HG02970 (cell line): ENCODE measurements at regions not wholly inside any gene's neighbourhood (a gene's known extent, or its start where the extent isn't known, plus 50 kb on each side); places are given as distances from the start of the nearest gene placed in this dataset.
"Not testable (repeated sequence)": the region's sequence is repeated elsewhere in the genome, so short reads cannot be mapped to it uniquely, and the experiment has no call there.

Source experiments
- ATAC-seq: cut with Tn5 transposase; IDR thresholded peaks from one replicate; pipeline ENCODE4 v1.9.1; 2021; ENCODE audit warnings: mild to moderate bottlenecking, moderate library complexity, moderate number of reproducible peaks; ENCODE audit not compliant: unreplicated experiment, low FRiP score

DNA sequence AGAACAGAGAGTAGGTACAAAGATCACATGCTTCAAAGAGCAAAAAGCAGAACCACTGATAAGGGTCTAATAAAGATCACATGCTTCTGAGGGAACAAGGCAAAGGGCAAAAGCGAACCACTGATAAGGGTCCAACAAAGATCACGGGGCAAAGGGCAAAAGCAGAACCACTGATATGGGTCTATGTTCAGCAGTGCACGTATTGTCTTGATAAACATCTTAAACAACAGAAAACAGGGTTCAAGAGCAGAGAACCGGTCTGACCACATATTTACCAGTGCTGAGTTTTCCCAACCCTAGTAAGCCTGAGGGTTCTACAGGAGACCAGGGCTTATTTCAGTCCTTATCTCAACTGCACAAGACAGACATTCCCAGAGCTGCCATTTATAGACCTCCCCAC, 362.7 kb upstream of the ATXN7L3B start:
- not testable (repeated sequence) for ATAC-seq

DNA sequence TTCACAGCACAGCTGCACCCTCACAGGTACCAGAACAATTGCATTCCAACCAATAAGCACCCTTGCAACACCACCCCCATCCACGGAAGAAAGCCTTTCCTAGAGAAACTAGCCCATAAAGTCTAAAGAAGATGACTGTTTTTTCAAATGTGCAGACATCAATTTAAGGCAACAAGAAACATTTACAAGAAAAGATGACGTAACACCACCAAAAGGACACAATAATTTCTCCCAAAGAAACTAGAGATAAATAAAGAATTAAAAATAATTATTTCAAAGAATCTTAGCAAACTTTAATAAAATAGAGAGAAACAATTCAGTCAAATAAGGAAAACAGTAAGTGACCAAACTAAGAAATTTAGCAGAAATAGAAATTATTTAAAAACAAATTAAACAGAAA, 352.3 kb upstream of the ATXN7L3B start:
- ATAC-seq, result no peak

DNA sequence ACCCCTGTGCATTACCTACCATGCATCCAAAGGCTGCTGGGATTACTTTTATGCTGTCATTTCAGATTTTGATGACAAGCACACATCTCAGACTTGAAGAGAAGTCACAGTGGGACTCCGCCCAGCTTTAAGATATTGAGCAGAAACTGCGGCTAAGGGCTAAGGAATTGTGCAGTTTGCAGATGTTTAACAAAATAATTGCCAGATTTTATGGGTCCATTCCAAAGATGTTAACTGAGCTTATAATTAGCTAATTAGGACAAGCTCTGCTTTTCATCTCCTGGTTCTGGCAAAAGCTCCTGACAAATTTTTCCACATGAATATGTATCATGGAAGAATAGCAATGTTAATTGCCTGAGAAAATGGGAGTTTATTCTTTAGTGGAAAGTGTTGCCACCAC, 344.4 kb upstream of the ATXN7L3B start:
- ATAC-seq, result no peak

DNA sequence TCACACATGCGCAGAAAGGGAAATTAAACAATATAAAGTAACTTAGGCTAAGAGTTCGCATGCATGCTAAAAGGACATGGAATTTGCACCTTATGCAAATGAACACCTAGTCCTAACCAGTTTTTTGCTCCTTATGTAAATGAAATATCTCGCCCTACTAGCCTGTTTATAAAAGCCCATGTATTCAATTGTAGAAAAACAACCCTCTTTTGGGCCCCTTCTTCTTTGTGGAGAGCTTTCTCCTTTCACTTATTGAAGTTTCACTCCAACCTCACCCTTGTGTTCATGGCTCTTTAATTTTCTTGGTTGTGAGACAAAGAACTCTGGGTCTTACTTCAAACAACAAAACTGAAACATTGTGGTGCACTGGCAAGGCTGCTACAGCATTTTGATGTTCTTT, 333.4 kb upstream of the ATXN7L3B start:
- ATAC-seq, result no peak

DNA sequence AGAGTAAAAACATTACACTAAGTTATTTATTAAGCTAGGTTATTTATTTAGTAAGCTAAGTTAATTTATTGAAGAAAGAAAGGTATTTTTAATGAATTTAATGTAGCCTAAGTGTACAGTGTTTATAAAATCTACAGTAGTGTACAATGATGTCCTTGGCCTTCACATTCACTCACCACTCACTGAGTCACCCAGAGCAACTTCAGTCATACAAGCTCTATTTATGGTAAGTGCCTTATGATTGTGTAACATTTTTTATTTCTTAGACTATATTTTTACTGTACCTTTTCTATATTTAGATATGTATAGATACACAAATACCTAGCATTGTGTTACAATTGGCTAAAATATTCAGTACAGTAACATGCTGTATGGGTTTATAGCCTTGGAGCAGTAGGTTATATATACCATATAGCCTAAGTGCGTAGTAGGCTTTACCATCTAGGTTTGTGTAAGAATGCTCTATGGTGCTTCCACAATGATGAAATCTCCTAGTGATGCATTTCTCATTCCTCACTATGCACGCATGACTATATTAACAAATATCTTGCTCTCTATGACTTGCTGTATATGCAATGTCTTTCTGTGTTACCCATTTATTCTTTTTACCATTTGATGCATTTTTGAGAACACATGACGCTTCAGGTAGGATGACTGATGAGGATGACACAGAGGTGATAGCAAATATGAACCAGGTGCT, 309.6 kb upstream of the ATXN7L3B start:
- no peak for ATAC-seq

DNA sequence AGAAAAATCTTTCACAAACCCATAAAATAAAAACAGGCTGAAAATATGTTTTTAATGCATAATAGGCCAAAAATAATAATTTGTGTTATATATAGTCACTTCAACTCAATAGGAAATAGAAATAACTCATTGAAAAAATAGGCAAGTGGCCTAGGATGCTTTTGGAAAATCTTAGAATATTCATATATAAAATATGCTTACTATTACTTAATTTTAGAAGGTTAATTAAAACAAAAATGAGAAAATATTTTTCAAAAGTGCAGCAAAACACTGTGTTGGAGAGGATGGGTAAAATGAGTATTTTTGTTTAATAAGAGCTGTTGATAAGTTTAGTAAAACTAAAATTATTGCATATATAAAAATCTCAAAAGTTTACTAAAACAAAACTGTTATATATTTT, 308.0 kb upstream of the ATXN7L3B start:
- no peak for ATAC-seq

DNA sequence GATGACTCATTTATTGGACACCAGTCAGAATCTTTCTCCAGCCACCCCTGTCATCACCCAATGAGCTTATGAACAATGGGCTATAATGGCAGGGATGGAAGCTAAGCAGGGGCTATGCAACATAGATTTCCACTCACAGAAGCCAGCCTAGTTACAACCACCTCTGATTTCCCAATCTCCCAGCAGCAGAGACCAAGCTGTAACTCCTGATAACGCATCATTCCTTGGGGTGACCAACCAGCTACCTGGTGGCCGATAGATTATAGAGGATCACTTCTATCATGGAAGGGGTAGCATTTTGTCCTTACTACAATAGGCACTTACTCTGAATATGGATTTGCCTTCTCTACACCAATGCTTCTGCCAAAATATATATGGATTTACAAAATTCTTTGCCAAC, 302.3 kb upstream of the ATXN7L3B start:
- no peak for ATAC-seq

DNA sequence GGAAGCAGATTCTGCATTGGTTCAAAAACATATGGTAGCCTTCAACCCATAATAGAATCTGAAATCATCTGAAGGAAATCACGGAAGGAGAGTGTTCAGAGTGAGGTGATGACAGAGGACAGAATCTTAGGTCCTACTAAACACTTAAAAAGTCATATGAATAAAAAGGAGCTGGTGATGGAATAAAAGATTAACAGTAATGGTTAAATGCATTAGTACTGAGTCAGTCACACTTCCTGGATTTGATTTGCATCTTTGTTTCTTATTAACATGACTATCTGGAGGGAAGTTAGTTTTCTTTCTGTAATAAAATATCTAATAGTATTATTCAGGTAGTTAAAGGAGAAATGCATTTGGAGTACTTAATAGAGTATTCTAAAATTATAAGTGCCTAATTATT, 296.3 kb upstream of the ATXN7L3B start:
- ATAC-seq, result no peak

DNA sequence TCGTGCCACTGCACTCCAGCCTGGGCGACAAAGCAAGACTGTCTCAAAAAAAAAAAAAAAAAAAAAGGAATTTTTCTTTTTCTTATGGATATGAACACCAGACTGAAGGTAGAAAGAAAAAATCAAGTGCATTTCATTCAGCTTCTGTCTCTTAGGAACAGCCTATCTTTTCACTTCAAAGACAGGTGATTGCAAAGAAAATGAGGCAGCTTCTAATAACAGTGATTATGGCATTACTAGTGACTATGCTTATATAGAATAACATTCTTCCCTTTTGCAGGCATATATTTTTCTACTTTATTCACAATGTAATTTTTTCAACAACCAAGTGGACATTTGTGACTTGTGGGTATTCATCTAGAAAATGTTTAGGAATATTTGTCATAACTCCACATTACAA, 295.5 kb upstream of the ATXN7L3B start:
- no peak for ATAC-seq

DNA sequence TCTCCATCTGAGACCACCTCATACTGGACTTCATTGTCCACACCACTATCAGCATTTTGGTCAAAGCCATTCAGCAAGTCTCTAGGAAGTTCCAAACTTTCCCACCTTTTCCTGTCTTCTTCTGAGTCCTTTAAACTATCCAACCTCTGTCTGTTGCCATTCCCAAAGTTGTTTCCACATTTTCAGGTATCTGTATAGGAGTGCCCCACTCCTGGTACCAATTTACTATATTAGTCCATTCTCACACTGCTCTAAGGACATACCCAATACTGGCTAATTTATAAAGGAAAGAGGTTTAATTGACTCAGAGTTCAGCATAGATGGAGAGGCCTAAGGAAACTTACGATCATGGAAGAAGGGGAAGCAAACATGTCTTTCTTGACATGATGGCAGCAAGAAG, 292.2 kb upstream of the ATXN7L3B start:
- no peak for ATAC-seq

DNA sequence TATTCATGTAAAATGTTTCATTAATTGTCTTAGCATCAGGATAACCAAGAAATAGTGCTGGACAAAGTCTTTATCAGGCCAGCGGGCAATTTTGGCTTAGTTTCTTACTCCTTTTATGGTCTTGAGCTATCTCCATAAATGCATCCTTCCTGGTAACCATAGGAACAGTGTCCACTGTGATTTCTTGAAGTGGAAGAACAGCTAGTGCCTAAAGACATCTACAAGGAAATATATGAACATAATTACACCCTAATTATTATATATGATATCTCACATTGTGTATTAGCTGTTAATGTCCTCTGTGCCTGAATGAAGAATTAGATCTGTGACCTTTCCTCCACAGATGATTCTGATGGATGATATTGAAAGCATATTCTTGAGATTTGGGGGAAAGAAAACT, 286.7 kb upstream of the ATXN7L3B start:
- no peak for ATAC-seq

DNA sequence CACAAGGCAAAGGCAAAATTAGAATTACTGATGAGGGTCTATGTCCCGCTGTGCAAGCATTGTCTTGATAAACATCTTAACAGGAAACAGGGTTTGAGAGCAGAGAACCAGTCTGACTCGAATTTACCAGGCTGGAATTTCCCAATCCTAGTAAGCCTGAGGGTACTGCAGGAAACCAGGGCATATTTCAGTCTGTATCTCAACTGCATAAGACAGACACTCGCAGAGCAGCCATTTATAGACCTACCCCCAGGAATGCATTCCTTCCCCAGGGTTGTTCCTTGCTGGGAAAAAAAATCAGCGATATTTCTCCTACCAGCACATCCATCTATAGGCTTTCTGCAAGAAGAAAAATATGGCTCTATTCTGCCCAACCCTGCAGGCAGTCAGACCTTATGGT, 283.8 kb upstream of the ATXN7L3B start:
- not testable (repeated sequence) for ATAC-seq

DNA sequence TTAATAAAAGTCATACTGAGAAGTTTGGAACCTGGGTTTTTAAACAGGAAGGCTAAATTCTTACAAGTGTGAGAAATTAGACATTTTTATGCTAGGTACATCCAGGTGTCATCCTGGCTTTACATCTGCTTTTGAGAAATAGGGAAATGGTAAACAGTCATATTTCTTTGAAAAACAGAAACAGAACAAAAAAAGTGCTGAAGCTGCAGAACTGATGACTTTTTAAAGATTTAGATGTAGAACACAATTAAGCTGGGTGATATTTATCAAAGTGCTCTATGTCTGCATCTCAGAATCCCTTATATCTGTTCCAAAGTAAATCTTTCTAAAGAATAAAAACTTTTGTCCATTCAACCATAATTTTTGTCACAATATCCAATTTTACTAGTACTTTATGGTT, 282.9 kb upstream of the ATXN7L3B start:
- no peak for ATAC-seq

DNA sequence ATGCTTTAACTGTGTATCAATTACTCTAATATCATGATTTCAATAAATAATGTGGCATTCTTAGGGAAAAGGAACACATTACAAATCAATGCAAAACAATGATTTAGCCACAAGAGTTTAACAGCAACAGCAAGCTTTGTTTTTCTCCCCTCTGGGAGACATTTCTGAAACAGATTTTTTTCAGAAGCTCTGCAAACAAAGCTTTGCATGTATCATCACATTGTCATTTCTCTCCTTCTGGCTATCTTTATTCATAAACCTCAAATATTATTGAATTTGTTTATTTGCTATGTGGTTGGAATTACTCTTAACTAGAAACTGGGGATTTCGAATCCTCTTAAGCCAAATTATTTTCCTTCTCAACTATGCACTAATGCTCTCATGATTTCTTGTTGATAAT, 278.4 kb upstream of the ATXN7L3B start:
- no peak for ATAC-seq

DNA sequence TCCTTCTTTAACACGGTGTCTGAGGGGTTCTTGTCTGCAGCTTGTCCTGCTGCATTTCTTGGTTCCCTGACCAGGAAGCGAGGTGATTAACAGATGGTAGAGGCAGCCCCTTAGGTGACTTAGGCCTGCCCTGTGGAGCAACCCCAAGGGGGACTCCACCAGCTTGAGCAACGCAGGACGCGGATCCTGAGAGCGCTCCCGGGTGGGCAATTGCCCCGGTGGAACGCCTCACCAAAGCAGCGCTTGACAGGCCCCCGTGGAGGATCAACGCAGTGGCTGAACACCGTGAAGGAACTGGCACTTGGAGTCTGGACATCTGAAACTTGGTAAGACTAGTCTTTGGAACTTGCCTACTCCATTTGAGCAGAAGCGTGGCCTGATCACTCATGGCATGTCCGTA, 272.9 kb upstream of the ATXN7L3B start:
- no peak for ATAC-seq

DNA sequence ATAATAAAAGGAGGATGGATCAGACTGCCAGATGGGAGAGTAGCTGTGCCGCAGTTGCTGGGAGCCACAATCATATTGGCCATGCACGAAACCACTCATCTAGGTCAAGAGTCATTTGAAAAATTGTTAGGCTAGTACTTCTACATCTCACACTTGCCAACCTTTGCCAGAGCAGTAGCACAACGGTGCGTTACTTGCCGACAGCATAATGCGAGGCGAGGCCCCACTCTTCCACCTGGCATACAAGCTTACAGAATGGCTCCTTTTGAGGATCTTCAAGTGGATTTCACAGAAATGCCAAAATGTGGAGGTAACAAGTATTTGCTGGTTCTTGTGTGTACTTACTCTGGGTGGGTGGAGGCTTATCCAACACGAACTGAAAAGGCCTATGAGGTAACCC, 268.3 kb upstream of the ATXN7L3B start:
- not testable (repeated sequence) for ATAC-seq

DNA sequence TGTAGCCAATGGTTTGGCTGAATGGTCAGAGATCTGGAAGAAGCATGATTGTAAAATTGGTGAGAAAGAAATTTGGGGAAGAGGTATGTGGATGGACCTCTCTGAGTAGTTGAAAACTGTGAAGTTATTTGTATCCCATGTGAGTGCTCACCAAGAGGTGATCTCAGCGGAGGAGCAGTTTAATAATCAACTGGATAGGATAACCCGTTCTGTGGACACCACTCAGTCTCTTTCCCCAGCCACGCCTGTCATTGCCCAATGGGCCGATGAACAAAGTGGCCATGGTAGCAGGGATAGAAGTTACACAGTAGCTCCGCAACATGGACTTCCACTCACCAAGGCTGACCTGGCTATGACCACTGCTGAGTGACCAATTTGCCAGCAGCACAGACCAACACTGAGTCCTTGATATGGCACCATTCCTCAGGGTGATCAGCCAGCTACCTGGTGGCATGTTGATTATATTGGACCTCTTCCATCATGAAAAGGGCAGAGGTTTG, 257.4 kb upstream of the ATXN7L3B start:
- no peak for ATAC-seq

DNA sequence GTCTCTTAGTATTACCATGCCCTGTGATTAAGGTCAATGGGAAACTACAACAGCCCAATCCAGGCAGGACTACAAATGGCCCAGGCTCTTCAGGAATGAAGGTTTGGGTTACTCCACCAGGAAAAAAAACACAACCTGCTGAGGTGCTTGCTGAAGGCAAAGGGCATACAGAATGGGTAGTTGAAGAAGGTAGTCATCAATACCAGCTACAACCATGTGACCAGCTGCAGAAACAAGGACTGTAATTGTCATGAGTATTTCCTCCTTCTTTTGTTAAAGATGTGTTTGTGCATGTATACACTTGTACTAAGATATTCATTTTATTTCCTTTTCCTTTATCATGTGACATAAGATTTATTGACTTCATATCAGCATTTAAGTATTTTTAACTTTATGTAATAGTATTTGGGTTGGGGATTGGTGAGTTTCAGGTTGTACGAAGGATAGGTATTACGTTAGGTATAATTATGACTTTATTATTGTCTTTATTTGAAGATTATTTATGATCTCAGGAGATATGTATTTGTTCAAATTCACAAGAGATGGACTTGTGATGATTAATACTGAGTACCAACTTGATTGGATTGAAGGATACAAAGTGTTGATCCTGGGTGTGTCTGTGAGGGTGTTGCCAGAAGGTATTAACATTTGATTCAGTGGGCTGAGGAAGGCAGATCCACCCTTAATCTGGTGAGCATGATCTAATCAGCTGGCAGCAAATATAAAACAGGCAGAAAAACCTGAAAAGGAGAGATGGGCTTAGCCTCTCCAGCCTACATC, 256.0 kb upstream of the ATXN7L3B start:
- ATAC-seq, result not testable (repeated sequence)

DNA sequence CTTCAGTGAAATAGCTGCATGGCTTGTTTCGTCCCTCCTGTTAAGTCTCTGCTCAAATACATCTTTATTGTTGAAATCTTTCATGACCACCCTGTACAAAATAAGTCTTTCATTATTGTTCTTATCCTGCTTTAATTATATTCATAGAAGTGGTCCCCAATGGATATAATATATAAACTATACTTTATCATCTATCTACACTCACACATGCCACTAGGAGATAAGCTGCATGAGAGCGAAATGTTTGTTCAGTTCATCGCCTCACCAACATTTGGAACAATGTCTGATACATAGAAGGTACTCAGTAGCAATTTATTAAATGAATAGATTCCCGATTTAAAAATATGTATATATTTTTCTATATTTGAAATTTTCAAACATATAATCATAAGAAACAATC, 254.0 kb upstream of the ATXN7L3B start:
- ATAC-seq, result no peak

DNA sequence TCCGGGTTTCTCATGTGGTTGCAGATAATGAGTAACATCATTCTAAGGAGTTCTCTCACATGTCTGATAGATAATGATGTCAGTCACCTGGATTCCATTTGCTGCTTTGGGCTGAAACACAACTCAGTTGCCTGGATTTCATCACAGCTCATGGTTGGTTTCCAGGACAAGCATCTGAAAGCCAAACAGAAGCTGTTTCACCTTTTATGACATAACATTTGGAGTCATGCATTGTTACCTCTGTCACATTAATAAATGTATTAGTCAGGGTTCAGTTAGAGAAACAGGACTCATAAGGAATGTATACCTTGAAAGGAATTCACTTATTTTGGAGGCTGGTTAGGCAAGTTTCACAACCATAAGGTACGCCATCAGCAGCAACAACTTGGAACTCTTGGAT, 251.9 kb upstream of the ATXN7L3B start:
- ATAC-seq, result no peak

DNA sequence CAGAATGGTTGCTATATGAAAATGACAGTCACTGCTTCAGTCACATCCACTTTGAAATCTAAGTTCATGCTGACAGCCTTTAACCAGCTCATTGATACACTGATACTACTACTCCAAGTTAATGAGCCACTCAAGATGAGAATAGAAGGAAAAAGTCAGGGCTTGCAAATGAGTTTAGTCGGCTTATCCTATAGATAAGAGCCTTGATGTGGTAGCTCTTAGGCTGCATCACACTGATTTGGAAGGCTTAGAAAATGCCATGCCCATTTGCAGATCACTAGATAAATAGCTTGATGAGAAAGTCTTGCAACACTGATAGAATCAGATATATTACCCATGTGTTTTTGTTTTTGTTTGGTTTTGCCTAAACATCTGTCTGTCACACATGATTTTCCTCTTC, 251.4 kb upstream of the ATXN7L3B start:
- no peak for ATAC-seq
